AG04449 (cell line): ENCODE measurements at regions not wholly inside any gene's neighbourhood (a gene's known extent, or its start where the extent isn't known, plus 50 kb on each side); places are given as distances from the start of the nearest gene placed in this dataset.
A peak's percentile ranks its signal among the peaks of the same experiment; 100 is the strongest.

Source experiments
- CTCF ChIA-PET: fragments of 350-600 bp; formaldehyde crosslinking; extraction: SDS; loops from one replicate; lab custom pipeline; 2021; ENCODE audit warnings: antibody characterized with exemption; lab: Yijun Ruan, JAX
- POLR2A ChIA-PET: fragments of 400-600, 350-600 bp; formaldehyde crosslinking; extraction: SDS; loops from one replicate; lab custom pipeline; 2020; ENCODE audit warnings: antibody characterized with exemption, inconsistent platforms; lab: Yijun Ruan, JAX
- DNase-seq: peaks from one replicate; pipeline ENCODE4 v3.0.0-alpha.2; 2010; ENCODE audit warnings: low read depth, low spot score
- H3K4me3 ChIP-seq: 2 replicates; pipeline ENCODE4 v1.5.1; 2011; ENCODE audit warnings: low read depth, mild to moderate bottlenecking, control low read depth, low read length
- CTCF ChIP-seq: IDR thresholded peaks from one replicate; pipeline ENCODE4 v1.5.1; 2011; ENCODE audit warnings: mild to moderate bottlenecking, moderate library complexity, low read length, control low read depth, inconsistent platforms; ENCODE audit not compliant: insufficient read depth; ENCODE audit errors: missing control alignments

GRCh38 chr13:50476577-50477285 lies 366.8 kb downstream of the DLEU7 start:
- DNase-seq: no peak
- POLR2A ChIA-PET: no interaction called here

GRCh38 chr13:50481936-50482335 lies 361.6 kb downstream of the DLEU7 start:
- no peak overlapping the region for H3K4me3 ChIP-seq
- TF ChIP-seq CTCF: no peak
- no peak for DNase-seq
- ChIA-PET CTCF (no interaction called here), POLR2A (no interaction called here)

More at GRCh38 chr13:50476577-50477285, 366.8 kb downstream of the DLEU7 start:
- no peak for TF ChIP-seq CTCF
- CTCF ChIA-PET: no interaction called here
- no peak overlapping the region for H3K4me3 ChIP-seq

- no peak overlapping the region for H3K4me3 ChIP-seq
- CTCF ChIA-PET: no interaction called here
- POLR2A ChIA-PET: no interaction called here
- DNase-seq: no peak
- TF ChIP-seq CTCF: no peak
Measured at GRCh38 chr13:50483416-50483815, 360.1 kb downstream of the DLEU7 start.

DNA sequence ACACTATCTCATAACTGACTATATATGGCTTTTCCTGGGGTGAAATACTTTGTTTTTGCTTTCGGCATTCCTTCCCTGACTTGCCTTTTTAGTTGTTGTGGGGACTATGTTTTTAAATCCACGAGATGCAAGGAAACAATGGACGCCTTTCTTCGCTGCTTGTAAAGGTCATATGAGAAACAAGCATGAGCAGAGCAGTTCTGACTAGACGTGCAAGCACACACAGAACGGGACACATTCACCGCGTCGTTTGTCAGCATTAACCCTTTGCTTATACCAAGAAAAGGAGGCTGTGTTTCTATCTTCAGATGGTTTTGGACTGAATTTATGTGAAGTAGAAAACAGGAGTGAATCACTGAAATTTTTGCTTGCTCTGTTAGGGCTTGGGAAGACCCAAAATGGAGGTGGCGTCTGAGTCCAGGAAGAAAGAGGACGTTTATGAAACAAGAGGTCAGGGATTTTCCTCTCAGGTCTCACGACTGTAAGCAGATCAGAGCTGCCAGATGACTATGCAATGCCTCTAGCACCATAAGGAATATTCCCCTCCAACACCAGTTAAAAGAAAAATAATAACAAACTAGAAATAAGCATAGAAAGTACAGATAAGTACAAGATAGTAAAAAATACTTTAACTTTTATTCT lies 358.9 kb downstream of the DLEU7 start:
- CTCF ChIA-PET: no interaction called here
- no peak for DNase-seq
- TF ChIP-seq CTCF: no peak
- no peak overlapping the region for H3K4me3 ChIP-seq
- POLR2A ChIA-PET: no interaction called here

DNA sequence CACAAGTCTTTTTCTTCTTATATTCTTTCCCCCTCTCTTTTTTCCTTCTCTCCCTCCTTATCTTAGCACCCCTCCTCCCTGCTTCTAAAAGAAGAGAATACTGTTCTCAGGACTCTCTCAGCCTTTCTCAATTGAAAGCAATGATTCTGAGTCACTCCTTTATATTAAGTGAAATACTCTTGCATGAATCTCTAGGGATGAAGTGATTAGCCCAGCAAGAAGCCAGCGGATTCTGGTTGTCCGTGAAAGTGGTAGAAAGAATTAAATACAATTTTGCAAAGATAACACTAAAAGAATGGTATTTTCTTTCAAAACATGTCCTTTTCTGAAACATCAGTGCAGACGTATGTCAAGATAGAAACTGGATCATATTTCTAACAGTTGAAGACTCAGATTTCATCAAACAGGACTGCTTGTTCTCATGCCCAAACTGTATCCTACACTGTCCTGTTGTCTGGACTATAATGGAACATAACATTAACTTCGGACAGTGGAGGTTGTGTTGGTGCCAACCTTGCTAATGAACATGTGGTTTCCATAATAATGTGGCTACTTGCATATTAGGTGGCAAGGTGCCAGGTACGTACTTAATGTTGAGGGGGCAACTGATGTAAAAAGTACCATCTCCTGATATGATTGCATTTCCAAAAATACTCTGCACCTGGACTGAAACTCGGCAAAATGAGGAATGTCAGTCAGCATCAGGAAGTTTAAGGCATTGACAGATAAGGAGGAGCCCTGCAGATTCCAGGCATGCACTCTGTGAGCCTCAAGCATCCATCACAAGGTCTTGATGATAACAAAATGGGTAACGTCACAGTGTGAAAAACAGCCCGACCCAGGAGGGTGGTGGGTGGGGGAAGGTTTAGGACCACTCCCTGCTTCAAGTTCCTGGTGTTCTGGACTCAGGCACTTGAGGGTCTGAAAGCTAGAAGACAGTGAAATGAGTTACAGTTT lies 357.2 kb downstream of the DLEU7 start:
- DNase-seq: peak; percentile 40
- POLR2A ChIA-PET: no interaction called here
- no peak for TF ChIP-seq CTCF
- no peak overlapping the region for H3K4me3 ChIP-seq
- CTCF ChIA-PET: no interaction called here
